Fibroblast of lung (primary cell): ENCODE measurements at regions not wholly inside any gene's neighbourhood (a gene's known extent, or its start where the extent isn't known, plus 50 kb on each side); places are given as distances from the start of the nearest gene placed in this dataset.

Source experiments
- CTCF ChIP-seq, 2 donors: IDR thresholded peaks in 1 of 2; conservative IDR thresholded peaks in 1 of 2; 1 replicate in 1 of 2; 2 replicates in 1 of 2; pipeline ENCODE4 v1.5.1; 2011 to 2012; ENCODE audit warnings: low read length in 2 of 2, control low read depth in 1 of 2, inconsistent platforms in 1 of 2, low read depth in 1 of 2, mild to moderate bottlenecking in 1 of 2
- EZH2 ChIP-seq: IDR thresholded peaks from 2 replicates; pipeline ENCODE4 v1.5.1; 2012; ENCODE audit warnings: low read length, control low read depth, mild to moderate bottlenecking; ENCODE audit errors: missing control alignments

- TF ChIP-seq CTCF (conservative IDR thresholded peaks at IDR 0.05 in 1 of 2, IDR thresholded peaks at IDR 0.05 in 1 of 2; ENCODE audit: low read depth in 1 of 2, low read length in 2 of 2) (no peak), EZH2 (no peak)
Observed at GRCh38 chr14:50023671-50024490, 92.5 kb downstream of the VCPKMT start.
